ENCODE measurements at regions not wholly inside any gene's neighbourhood (a gene's known extent, or its start where the extent isn't known, plus 50 kb on each side); places are given as distances from the start of the nearest gene placed in this dataset.

- TF ChIP-seq CTCF (IDR thresholded peaks at IDR 0.05) (no peak), POLR2A (IDR thresholded peaks at IDR 0.05) (no peak)
Measured at GRCh38 chr10:53537508-53537907, 764.9 kb upstream of the MBL2 start.

Measured in thyroid gland (tissue), 4 donors.